ENCODE measurements at regions not wholly inside any gene's neighbourhood (a gene's known extent, or its start where the extent isn't known, plus 50 kb on each side); places are given as distances from the start of the nearest gene placed in this dataset.
A peak's percentile ranks its signal among the peaks of the same experiment; 100 is the strongest.

DNA sequence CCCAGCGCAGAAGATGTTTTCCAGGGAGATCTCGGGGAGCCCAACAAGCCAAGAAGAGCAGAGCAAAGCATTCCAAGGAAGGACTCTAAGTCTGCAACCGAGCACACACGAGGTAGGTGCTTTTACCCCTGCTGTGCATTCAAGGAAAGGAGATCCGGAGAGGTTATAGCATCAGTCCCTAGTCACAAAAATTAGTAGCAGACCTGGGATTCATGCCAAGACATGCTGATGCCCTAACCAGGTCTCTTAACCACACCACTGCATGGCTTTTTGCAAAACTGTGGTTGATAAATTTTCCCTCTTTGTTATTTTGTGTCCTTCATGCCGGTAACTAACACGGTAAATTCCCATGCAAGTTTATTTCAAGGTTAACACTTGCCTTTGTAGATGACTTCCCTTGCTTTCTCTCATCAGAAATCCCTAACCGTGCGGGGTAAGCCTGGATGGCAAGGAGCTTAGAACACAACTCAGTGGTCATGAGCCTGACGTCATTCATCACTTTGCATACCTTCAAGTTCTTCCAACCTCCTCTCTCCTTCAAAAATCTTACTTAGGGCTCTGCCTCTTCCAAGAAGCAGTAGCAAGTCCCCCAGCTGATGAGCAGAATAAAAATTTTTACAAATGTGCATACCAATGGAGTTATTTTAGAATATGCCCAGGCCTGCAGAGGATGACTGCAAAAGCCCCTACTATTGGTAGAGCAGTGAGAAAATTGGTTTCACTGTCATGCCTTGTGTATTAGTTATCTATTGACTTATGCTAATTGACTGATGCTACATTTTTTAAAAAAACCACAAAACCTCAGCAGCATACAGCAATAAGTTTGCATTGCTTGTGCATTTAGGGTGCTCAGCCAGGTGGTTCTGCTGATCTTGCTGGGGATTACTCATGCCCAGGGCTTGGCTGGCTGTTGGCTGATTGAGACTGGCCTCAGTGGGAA, 465.1 kb downstream of the MN1 start:
- TF ChIP-seq, protein P1, sequence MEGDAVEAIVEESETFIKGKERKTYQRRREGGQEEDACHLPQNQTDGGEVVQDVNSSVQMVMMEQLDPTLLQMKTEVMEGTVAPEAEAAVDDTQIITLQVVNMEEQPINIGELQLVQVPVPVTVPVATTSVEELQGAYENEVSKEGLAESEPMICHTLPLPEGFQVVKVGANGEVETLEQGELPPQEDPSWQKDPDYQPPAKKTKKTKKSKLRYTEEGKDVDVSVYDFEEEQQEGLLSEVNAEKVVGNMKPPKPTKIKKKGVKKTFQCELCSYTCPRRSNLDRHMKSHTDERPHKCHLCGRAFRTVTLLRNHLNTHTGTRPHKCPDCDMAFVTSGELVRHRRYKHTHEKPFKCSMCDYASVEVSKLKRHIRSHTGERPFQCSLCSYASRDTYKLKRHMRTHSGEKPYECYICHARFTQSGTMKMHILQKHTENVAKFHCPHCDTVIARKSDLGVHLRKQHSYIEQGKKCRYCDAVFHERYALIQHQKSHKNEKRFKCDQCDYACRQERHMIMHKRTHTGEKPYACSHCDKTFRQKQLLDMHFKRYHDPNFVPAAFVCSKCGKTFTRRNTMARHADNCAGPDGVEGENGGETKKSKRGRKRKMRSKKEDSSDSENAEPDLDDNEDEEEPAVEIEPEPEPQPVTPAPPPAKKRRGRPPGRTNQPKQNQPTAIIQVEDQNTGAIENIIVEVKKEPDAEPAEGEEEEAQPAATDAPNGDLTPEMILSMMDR (IDR thresholded peaks at IDR 0.05; ENCODE audit: insufficient read depth, low read length, poor library complexity, severe bottlenecking): no peak
- Histone ChIP-seq H3K36me3 (ENCODE audit: control insufficient read depth, insufficient read depth, low read length) (no peaks in the 10 kb centered on the region), H3K4me3 (ENCODE audit: low read depth, low read length) (no peak overlapping the region), H3K27me3 (ENCODE audit: control insufficient read depth, insufficient read depth, low read length) (no peaks in the 10 kb centered on the region)
- DNase-seq (ENCODE audit: low read depth): no peak

DNA sequence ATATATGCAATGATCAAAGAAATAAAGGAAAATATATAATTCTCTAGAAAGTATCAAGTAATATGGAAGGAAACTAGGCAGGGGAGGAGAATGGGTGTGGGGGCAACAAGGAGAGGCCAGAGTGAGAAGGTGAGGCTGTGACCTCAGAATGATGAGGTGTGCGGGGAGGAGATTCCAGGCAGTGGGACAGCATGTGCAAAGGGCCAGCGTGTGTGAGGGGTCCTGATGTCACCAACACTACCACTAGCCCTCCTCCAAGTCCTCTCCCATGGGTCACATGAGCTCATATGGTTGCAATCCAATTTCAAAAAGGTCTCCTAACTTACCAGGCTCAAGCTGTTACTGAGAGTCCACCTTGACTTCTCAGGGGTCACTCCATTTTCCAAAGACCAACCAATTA, 463.9 kb downstream of the MN1 start:
- H3K36me3 ChIP-seq (ENCODE audit: control insufficient read depth, insufficient read depth, low read length): no peaks in the 10 kb centered on the region
- TF ChIP-seq, protein P1 (IDR thresholded peaks at IDR 0.05; ENCODE audit: insufficient read depth, low read length, poor library complexity, severe bottlenecking): no peak
- H3K4me3 ChIP-seq (ENCODE audit: low read depth, low read length): no peak overlapping the region
- DNase-seq (ENCODE audit: low read depth): no peak
- H3K27me3 ChIP-seq (ENCODE audit: control insufficient read depth, insufficient read depth, low read length): no peaks in the 10 kb centered on the region

DNA sequence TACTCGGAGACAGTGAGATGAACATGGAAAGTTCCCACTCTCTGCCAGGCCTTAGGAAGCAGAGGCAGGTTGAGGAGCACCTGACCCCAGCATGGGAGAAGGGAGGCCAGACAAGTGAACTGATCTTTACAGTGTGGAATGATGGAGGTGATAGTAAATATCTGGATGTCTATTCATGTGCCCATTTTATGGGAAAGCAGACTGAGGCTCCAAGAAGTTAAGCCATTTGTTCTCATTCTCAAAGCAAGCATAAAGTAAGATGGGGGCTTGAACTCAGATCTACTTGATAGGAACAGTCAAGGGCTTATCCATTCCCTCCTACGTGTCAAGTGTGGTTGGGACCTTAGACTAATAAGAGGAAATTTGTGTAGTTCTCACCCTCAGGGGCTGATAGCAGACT, 461.5 kb downstream of the MN1 start:
- Histone ChIP-seq H3K27me3 (ENCODE audit: control insufficient read depth, insufficient read depth, low read length) (no peaks in the 10 kb centered on the region), H3K4me3 (ENCODE audit: low read depth, low read length) (no peak overlapping the region), H3K36me3 (ENCODE audit: control insufficient read depth, insufficient read depth, low read length) (no peaks in the 10 kb centered on the region)
- DNase-seq (ENCODE audit: low read depth): no peak
- TF ChIP-seq, protein P1 (IDR thresholded peaks at IDR 0.05; ENCODE audit: insufficient read depth, low read length, poor library complexity, severe bottlenecking): no peak

DNA sequence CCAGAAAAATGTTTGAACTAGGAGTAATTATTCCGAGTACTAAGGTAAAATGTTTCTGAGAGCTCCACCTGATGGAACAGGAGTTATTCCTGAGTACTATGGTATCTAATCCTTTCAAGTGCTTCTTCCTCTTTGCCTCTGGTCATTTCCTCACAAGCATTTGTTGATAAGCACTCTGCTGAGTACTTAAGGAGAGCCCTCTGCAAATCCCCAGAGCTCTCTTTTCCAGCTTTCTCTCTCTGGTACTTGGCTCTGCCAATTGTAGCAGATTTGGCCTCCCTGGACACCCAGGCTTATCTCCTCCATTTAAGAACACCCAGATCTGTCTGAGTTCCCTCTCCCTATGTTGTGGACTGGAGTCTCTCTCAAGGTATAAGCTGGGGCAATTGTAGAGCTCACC, 457.0 kb downstream of the MN1 start:
- DNase-seq (ENCODE audit: low read depth): no peak
- Histone ChIP-seq H3K4me3 (ENCODE audit: low read depth, low read length) (no peak overlapping the region), H3K27me3 (ENCODE audit: control insufficient read depth, insufficient read depth, low read length) (no peaks in the 10 kb centered on the region), H3K36me3 (ENCODE audit: control insufficient read depth, insufficient read depth, low read length) (no peaks in the 10 kb centered on the region)
- TF ChIP-seq, protein P1 (IDR thresholded peaks at IDR 0.05; ENCODE audit: insufficient read depth, low read length, poor library complexity, severe bottlenecking): no peak

DNA sequence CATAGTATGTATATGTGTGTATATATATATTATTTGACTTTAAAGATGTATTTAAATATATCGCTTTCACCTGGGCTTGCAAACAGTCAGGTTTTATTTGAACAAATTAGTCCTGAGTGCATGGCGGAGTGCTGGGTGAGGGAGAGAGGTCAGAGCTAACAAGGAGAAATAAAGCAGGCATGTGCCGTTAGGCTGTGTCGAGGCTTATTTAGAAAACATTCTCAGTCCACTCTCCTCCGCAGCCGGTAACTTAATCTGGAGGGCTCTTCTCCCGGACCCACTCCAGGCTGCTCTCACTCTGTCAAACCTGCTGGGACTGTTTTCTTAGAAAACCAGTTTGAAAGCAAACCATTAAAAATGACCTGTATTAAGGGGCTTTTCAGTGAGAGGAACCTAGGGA, 455.9 kb downstream of the MN1 start:
- no peak for DNase-seq (ENCODE audit: low read depth)
- Histone ChIP-seq H3K27me3 (ENCODE audit: control insufficient read depth, insufficient read depth, low read length) (no peaks in the 10 kb centered on the region), H3K4me3 (ENCODE audit: low read depth, low read length) (no peak overlapping the region), H3K36me3 (ENCODE audit: control insufficient read depth, insufficient read depth, low read length) (no peaks in the 10 kb centered on the region)
- TF ChIP-seq, protein P1 (IDR thresholded peaks at IDR 0.05; ENCODE audit: insufficient read depth, low read length, poor library complexity, severe bottlenecking): no peak

DNA sequence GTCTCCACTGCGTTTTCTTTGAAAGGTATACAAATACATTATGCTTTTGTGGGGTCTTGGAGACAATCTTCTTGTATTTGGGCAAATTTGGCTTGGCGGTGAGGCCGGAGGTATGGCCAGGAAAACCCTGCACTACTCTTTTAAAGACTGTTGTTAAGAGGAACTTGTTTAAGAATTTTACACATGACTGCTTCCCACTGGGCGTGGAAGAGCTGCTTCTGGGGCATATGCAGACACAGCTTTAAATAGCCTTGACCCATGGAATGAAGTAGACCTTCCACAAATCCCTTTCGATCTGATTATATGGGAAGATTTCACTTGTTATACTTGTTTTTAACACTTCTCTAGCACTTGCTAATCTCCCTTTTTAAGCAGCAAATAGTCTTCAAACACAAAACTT, 453.6 kb downstream of the MN1 start:
- no peak overlapping the region for H3K4me3 ChIP-seq (ENCODE audit: low read depth, low read length)
- peaks cover 3% of the 10 kb centered on the region for H3K27me3 ChIP-seq (ENCODE audit: control insufficient read depth, insufficient read depth, low read length)
- TF ChIP-seq, protein P1 (IDR thresholded peaks at IDR 0.05; ENCODE audit: insufficient read depth, low read length, poor library complexity, severe bottlenecking): no peak
- H3K36me3 ChIP-seq (ENCODE audit: control insufficient read depth, insufficient read depth, low read length): no peaks in the 10 kb centered on the region
- DNase-seq (ENCODE audit: low read depth): peak; percentile 71

All from kidney epithelial cell (primary cell).